PC-3 (cell line): ENCODE measurements at regions not wholly inside any gene's neighbourhood (a gene's known extent, or its start where the extent isn't known, plus 50 kb on each side); places are given as distances from the start of the nearest gene placed in this dataset.

Source experiments
- ATAC-seq: fragments of 200-7000 bp; cut with Tn5 transposase; 2 replicates; pipeline ENCODE4 v1.9.1; 2020; ENCODE audit warnings: mild to moderate bottlenecking, moderate library complexity
- BruUV-seq: library from RNA; stranded (reverse); fragments of 400-500 nt; replicated peaks from 2 replicates; lab custom pipeline; 2021; lab: Mats Ljungman, UMichigan
- CTCF ChIA-PET: fragments of 300-600 bp; sonication (Branson Sonifier 250); formaldehyde crosslinking; loops from one replicate; lab custom pipeline; 2022; ENCODE audit warnings: antibody characterized with exemption; lab: Charles Lee
- POLR2A ChIA-PET: fragments of 300-600 bp; sonication (Branson Sonifier 250); formaldehyde crosslinking; loops from one replicate; lab custom pipeline; 2022; ENCODE audit warnings: antibody characterized with exemption; ENCODE audit not compliant: unreplicated experiment; lab: Charles Lee
- DNase-seq: peaks from one replicate; pipeline ENCODE4 v3.0.0-alpha.2; 2015
- H2AFZ ChIP-seq: fragments of 300-600 bp; sonication (generic); 2 replicates; pipeline ENCODE4 v1.6.0; 2016; ENCODE audit warnings: antibody characterized with exemption, low read length
- H3F3A ChIP-seq: fragments of 300-600 bp; sonication (generic); one replicate; pipeline ENCODE4 v1.6.0; 2017; ENCODE audit warnings: antibody characterized with exemption, low read length, control low read depth, mild to moderate bottlenecking; ENCODE audit not compliant: unreplicated experiment
- H3K27ac ChIP-seq: fragments of 300-600 bp; sonication (generic); 2 replicates; pipeline ENCODE4 v1.5.1; 2016; ENCODE audit warnings: mild to moderate bottlenecking, low read length
- H3K27me3 ChIP-seq: fragments of 300-600 bp; sonication (generic); 2 replicates; pipeline ENCODE4 v1.6.1; 2016; ENCODE audit warnings: low read length, mixed read lengths
- H3K36me3 ChIP-seq: fragments of 300-600 bp; sonication (generic); 2 replicates; pipeline ENCODE4 v1.6.1; 2016; ENCODE audit warnings: low read depth, mixed run types, low read length, mixed read lengths
- H3K4me1 ChIP-seq: fragments of 300-600 bp; sonication (generic); 2 replicates; pipeline ENCODE4 v1.5.1; 2016; ENCODE audit warnings: low read length; ENCODE audit not compliant: insufficient read depth
- H3K4me2 ChIP-seq: fragments of 300-600 bp; sonication (generic); 2 replicates; pipeline ENCODE4 v1.6.0; 2016; ENCODE audit warnings: low read length
- H3K4me3 ChIP-seq: fragments of 300-600 bp; sonication (generic); 2 replicates; pipeline ENCODE4 v1.5.1; 2016; ENCODE audit warnings: mild to moderate bottlenecking, low read length, mixed read lengths
- H3K79me2 ChIP-seq: fragments of 300-600 bp; sonication (generic); 2 replicates; pipeline ENCODE4 v1.6.1; 2017; ENCODE audit warnings: low read length, mixed read lengths
- H3K9ac ChIP-seq: fragments of 300-600 bp; sonication (generic); 2 replicates; pipeline ENCODE4 v1.6.0; 2016; ENCODE audit warnings: mild to moderate bottlenecking, low read length
- H3K9me2 ChIP-seq: fragments of 300-600 bp; sonication (generic); replicated peaks from 2 replicates; pipeline ENCODE4 v1.6.1; 2016; ENCODE audit warnings: mixed run types, low read length, mixed read lengths
- H3K9me3 ChIP-seq: fragments of 300-600 bp; sonication (generic); 2 replicates; pipeline ENCODE4 v1.6.1; 2016; ENCODE audit warnings: low read length, mixed read lengths
- H4K20me1 ChIP-seq: fragments of 300-600 bp; sonication (generic); 2 replicates; pipeline ENCODE4 v1.6.1; 2016; ENCODE audit warnings: low read length, mixed read lengths
- EZH2 ChIP-seq: fragments of 300-600 bp; sonication (generic); IDR thresholded peaks from one replicate; pipeline ENCODE4 v1.6.1; 2017; ENCODE audit warnings: antibody characterized with exemption, mild to moderate bottlenecking, low read length; ENCODE audit not compliant: unreplicated experiment
- EZH2phosphoT487 ChIP-seq: fragments of 300-600 bp; sonication (generic); IDR thresholded peaks from 2 replicates; pipeline ENCODE4 v1.6.1; 2018; ENCODE audit warnings: mild to moderate bottlenecking, antibody characterized with exemption, low read length, borderline replicate concordance
- intact Hi-C: fragments of 100-400 bp; cut with micrococcal nuclease; formaldehyde crosslinking; loops from 2 replicates; pipeline ENCODE4 v1.9.0; 2023
- TF ChIP-seq, protein P1 (sequence below): fragments of 300-600 bp; sonication (generic); conservative IDR thresholded peaks from 2 replicates; pipeline ENCODE4 v1.5.1; 2017; ENCODE audit warnings: antibody characterized with exemption, low read depth, mild to moderate bottlenecking, low read length

DNA sequence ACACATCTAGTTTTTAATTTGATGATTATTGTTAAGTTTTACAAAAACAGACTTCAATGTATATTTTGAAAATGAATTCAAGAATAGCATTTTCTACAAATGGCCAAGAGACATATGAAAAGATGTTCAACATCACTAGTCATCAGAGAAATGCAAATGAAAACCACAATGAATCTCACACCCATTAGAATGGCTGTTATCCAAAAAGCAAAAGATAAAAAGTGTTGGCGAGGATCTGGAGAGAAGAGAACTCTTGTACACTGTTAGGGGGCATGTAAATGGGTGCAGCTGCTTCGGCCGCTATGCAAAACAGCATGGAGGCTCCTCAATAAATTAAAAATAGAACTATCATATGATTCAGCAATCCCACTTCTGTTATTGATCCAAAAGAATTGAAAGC is 185.8 kb upstream of the CCN2 start:
- H3K4me1 ChIP-seq = peaks cover 15% of the 10 kb centered on the region
- H3K4me2 ChIP-seq = no peak overlapping the region
- H3K9me2 ChIP-seq = no peaks in the 10 kb centered on the region
- TF ChIP-seq, protein P1, sequence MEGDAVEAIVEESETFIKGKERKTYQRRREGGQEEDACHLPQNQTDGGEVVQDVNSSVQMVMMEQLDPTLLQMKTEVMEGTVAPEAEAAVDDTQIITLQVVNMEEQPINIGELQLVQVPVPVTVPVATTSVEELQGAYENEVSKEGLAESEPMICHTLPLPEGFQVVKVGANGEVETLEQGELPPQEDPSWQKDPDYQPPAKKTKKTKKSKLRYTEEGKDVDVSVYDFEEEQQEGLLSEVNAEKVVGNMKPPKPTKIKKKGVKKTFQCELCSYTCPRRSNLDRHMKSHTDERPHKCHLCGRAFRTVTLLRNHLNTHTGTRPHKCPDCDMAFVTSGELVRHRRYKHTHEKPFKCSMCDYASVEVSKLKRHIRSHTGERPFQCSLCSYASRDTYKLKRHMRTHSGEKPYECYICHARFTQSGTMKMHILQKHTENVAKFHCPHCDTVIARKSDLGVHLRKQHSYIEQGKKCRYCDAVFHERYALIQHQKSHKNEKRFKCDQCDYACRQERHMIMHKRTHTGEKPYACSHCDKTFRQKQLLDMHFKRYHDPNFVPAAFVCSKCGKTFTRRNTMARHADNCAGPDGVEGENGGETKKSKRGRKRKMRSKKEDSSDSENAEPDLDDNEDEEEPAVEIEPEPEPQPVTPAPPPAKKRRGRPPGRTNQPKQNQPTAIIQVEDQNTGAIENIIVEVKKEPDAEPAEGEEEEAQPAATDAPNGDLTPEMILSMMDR = no peak
- no peak for TF ChIP-seq EZH2phosphoT487
- TF ChIP-seq EZH2 = no peak
- no TSS peak for BruUV-seq
- H3K4me3 ChIP-seq = no peak overlapping the region
- no peak overlapping the region for H3K27ac ChIP-seq
- no peaks in the 10 kb centered on the region for H4K20me1 ChIP-seq
- no peaks in the 10 kb centered on the region for H3K9me3 ChIP-seq
- intact Hi-C loops = no loop called here
- no peaks in the 10 kb centered on the region for H3K36me3 ChIP-seq
- H3K79me2 ChIP-seq = no peaks in the 10 kb centered on the region
- DNase-seq (no peak), ATAC-seq (no peak)
- H3K27me3 ChIP-seq = no peaks in the 10 kb centered on the region
- H3K9ac ChIP-seq = no peak overlapping the region
- ChIA-PET CTCF (no interaction called here), POLR2A (no interaction called here)
- H3F3A ChIP-seq = no peaks in the 10 kb centered on the region
- H2AFZ ChIP-seq = no peak overlapping the region

- DNase-seq = no peak
- peaks cover 22% of the 10 kb centered on the region for H3K4me1 ChIP-seq
- CTCF ChIA-PET = no interaction called here
- no peak for ATAC-seq
- intact Hi-C loops = no loop called here
- no peaks in the 10 kb centered on the region for H3K9me3 ChIP-seq
- no peaks in the 10 kb centered on the region for H3F3A ChIP-seq
- no TSS peak for BruUV-seq
- H3K27ac ChIP-seq = no peak overlapping the region
- H3K79me2 ChIP-seq = no peaks in the 10 kb centered on the region
- POLR2A ChIA-PET = no interaction called here
- no peak overlapping the region for H3K9ac ChIP-seq
- H3K27me3 ChIP-seq = no peaks in the 10 kb centered on the region
- no peak overlapping the region for H3K4me3 ChIP-seq
- no peak overlapping the region for H3K4me2 ChIP-seq
- no peak for TF ChIP-seq EZH2
- TF ChIP-seq, protein P1 = no peak
- TF ChIP-seq EZH2phosphoT487 = no peak
- H2AFZ ChIP-seq = no peak overlapping the region
- no peaks in the 10 kb centered on the region for H4K20me1 ChIP-seq
- no peaks in the 10 kb centered on the region for H3K9me2 ChIP-seq
- no peaks in the 10 kb centered on the region for H3K36me3 ChIP-seq
These were observed 184.2 kb upstream of the CCN2 start for GRCh38 chr6:132135409-132135808.

DNA sequence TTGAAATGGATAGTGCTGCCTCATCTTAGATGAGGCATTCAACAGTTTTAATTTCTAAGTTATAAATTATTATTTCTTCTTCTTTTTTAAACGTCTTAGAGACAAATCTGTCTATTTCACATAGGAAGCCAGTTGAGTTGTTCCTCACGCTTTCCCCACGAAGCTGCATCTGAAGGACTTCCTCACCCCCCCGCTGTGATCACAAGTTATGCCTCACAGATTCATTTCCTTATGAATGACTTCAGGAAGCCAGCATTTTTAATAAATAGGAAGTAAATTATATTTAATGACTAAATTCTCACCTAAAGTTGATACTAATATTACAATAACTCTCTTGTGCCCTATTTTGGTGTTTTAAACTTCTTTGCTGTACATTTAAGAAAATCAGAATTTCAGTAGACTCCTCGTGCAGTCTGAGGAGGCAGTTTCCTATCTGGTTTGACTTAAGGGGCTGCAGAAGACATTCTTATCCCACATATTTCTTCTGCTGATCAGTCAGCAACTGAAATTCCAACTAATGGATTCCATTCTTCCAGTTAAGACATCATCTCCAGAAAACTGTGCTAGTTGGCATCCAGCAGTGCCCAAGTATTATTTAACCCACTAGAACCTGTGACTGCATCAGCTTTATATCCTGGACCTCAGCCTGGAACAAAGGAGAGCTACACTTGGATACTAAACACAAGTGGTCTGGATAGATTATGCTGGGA is 182.7 kb upstream of the CCN2 start:
- H3K27ac ChIP-seq = no peak overlapping the region
- no peaks in the 10 kb centered on the region for H3K79me2 ChIP-seq
- H3K4me1 ChIP-seq = peaks cover 22% of the 10 kb centered on the region
- H3F3A ChIP-seq = no peaks in the 10 kb centered on the region
- no peak for TF ChIP-seq EZH2phosphoT487
- TF ChIP-seq, protein P1 = no peak
- no peak for TF ChIP-seq EZH2
- H2AFZ ChIP-seq = no peak overlapping the region
- ATAC-seq (no peak), DNase-seq (no peak)
- no peak overlapping the region for H3K9ac ChIP-seq
- H4K20me1 ChIP-seq = no peaks in the 10 kb centered on the region
- H3K36me3 ChIP-seq = no peaks in the 10 kb centered on the region
- ChIA-PET POLR2A (interaction anchor here (1.0 kb wide), 1 partner anchor 182 kb away, joined by 3 read pairs; the partner anchor contains the start of gene CCN2), CTCF (no interaction called here)
- H3K4me2 ChIP-seq = no peak overlapping the region
- no peaks in the 10 kb centered on the region for H3K27me3 ChIP-seq
- no TSS peak for BruUV-seq
- intact Hi-C loops = no loop called here
- H3K9me2 ChIP-seq = no peaks in the 10 kb centered on the region
- H3K9me3 ChIP-seq = no peaks in the 10 kb centered on the region
- no peak overlapping the region for H3K4me3 ChIP-seq
